Activated B cell treated with CpG ODN at 0.5 μM for 24 hours (primary cell): ENCODE measurements at regions not wholly inside any gene's neighbourhood (a gene's known extent, or its start where the extent isn't known, plus 50 kb on each side); places are given as distances from the start of the nearest gene placed in this dataset.

Experiments
- ATAC-seq: fragments of 200-7000 bp; cut with Tn5 transposase; one replicate; pipeline ENCODE4 v1.10.0; 2021; ENCODE audit warnings: low read depth, mild to moderate bottlenecking, moderate library complexity
- CTCF ChIA-PET: fragments of 350-600 bp; sonication (Branson Sonifier 250); formaldehyde crosslinking; loops from one replicate; lab custom pipeline; 2021; ENCODE audit warnings: antibody characterized with exemption; lab: Charles Lee
- POLR2A ChIA-PET: fragments of 350-600 bp; sonication (Branson Sonifier 250); formaldehyde crosslinking; loops from one replicate; lab custom pipeline; 2021; ENCODE audit warnings: antibody characterized with exemption; lab: Charles Lee
- DNase-seq: peaks from one replicate; pipeline ENCODE4 v3.0.0; 2022
- H3K27ac Mint-ChIP-seq: one replicate; pipeline ENCODE4 v1.8.0; 2020; ENCODE audit warnings: mixed read lengths
- H3K27me3 Mint-ChIP-seq: one replicate; pipeline ENCODE4 v1.8.0; 2021; ENCODE audit warnings: mixed read lengths
- H3K36me3 Mint-ChIP-seq: one replicate; pipeline ENCODE4 v1.8.0; 2021; ENCODE audit warnings: low read depth, mixed read lengths
- H3K4me1 Mint-ChIP-seq: one replicate; pipeline ENCODE4 v1.8.0; 2021; ENCODE audit warnings: mixed read lengths
- H3K4me3 Mint-ChIP-seq: one replicate; pipeline ENCODE4 v1.8.0; 2020; ENCODE audit warnings: mild to moderate bottlenecking, mixed read lengths
- H3K9me3 Mint-ChIP-seq: one replicate; pipeline ENCODE4 v1.8.0; 2020; ENCODE audit warnings: mixed read lengths
- intact Hi-C: fragments of 100-400 bp; cut with micrococcal nuclease; formaldehyde crosslinking; loops from one replicate; pipeline ENCODE4 v1.15.1; 2024
- TF ChIP-seq, protein P1 (sequence below): fragments of 200-600 bp; IDR thresholded peaks from one replicate; pipeline ENCODE4 v1.8.0; 2022; ENCODE audit warnings: antibody characterized with exemption, mild to moderate bottlenecking

- ChIA-PET POLR2A (no interaction called here), CTCF (no interaction called here)
- Mint-ChIP-seq H3K27ac (no peak overlapping the region), H3K4me3 (no peak overlapping the region), H3K36me3 (no peaks in the 10 kb centered on the region), H3K27me3 (peaks cover 4% of the 10 kb centered on the region), H3K4me1 (no peaks in the 10 kb centered on the region), H3K9me3 (no peaks in the 10 kb centered on the region)
- DNase-seq, result no peak
- intact Hi-C loops, result no loop called here
- no peak for ATAC-seq
- TF ChIP-seq, protein P1, sequence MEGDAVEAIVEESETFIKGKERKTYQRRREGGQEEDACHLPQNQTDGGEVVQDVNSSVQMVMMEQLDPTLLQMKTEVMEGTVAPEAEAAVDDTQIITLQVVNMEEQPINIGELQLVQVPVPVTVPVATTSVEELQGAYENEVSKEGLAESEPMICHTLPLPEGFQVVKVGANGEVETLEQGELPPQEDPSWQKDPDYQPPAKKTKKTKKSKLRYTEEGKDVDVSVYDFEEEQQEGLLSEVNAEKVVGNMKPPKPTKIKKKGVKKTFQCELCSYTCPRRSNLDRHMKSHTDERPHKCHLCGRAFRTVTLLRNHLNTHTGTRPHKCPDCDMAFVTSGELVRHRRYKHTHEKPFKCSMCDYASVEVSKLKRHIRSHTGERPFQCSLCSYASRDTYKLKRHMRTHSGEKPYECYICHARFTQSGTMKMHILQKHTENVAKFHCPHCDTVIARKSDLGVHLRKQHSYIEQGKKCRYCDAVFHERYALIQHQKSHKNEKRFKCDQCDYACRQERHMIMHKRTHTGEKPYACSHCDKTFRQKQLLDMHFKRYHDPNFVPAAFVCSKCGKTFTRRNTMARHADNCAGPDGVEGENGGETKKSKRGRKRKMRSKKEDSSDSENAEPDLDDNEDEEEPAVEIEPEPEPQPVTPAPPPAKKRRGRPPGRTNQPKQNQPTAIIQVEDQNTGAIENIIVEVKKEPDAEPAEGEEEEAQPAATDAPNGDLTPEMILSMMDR, result no peak
Observed at GRCh38 chr17:65385071-65385470, 176.4 kb downstream of the AXIN2 start.

DNA sequence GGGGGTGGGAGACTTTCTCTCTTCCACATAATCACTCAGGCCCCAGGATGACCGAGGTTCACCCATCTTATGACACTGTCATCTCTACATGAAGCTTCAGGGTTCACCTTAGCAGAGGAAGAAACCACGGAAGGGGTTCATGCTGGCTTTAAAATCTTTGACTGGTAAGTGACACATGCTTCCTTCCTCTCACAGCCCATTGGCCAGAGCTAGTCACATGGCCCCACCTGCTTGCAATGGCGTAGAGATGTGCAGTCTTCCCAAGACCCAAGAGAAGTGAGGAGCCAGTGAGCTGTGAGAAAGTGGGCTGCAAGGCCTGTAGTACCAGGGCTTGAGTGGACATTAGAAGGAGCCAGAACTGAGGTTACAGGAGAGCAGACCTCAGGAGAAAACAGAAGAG lies 180.3 kb downstream of the AXIN2 start:
- no peak for DNase-seq
- ATAC-seq, result no peak
- peaks cover 2% of the 10 kb centered on the region for H3K27me3 Mint-ChIP-seq
- intact Hi-C loops, result no loop called here
- H3K36me3 Mint-ChIP-seq, result no peaks in the 10 kb centered on the region
- CTCF ChIA-PET, result no interaction called here
- POLR2A ChIA-PET, result no interaction called here
- TF ChIP-seq, protein P1, result no peak
- no peak overlapping the region for H3K27ac Mint-ChIP-seq
- peaks cover 3% of the 10 kb centered on the region for H3K9me3 Mint-ChIP-seq
- H3K4me3 Mint-ChIP-seq, result no peak overlapping the region
- no peaks in the 10 kb centered on the region for H3K4me1 Mint-ChIP-seq

GRCh38 chr17:65374966-65375365 lies 186.5 kb downstream of the AXIN2 start:
- H3K36me3 Mint-ChIP-seq, result no peaks in the 10 kb centered on the region
- H3K4me1 Mint-ChIP-seq, result no peaks in the 10 kb centered on the region
- no peak for ATAC-seq
- TF ChIP-seq, protein P1, result no peak
- ChIA-PET CTCF (no interaction called here), POLR2A (no interaction called here)
- DNase-seq, result no peak
- intact Hi-C loops, result no loop called here
- H3K9me3 Mint-ChIP-seq, result peaks cover 3% of the 10 kb centered on the region
- H3K4me3 Mint-ChIP-seq, result no peak overlapping the region
- H3K27me3 Mint-ChIP-seq, result peaks cover 24% of the 10 kb centered on the region
- no peak overlapping the region for H3K27ac Mint-ChIP-seq

GRCh38 chr17:65371702-65372101 lies 189.7 kb downstream of the AXIN2 start:
- no peak overlapping the region for H3K4me3 Mint-ChIP-seq
- H3K27me3 Mint-ChIP-seq, result peaks cover 25% of the 10 kb centered on the region

GRCh38 chr17:65370669-65371131 lies 190.7 kb downstream of the AXIN2 start:
- Mint-ChIP-seq H3K27me3 (peaks cover 26% of the 10 kb centered on the region), H3K4me3 (no peak overlapping the region), H3K27ac (no peak overlapping the region), H3K36me3 (no peaks in the 10 kb centered on the region), H3K4me1 (no peaks in the 10 kb centered on the region), H3K9me3 (peaks cover 2% of the 10 kb centered on the region)
- ATAC-seq (no peak), DNase-seq (no peak)
- TF ChIP-seq, protein P1, result no peak
- intact Hi-C loops, result no loop called here
- POLR2A ChIA-PET, result no interaction called here
- CTCF ChIA-PET, result no interaction called here

More at GRCh38 chr17:65371702-65372101, 189.7 kb downstream of the AXIN2 start:
- Mint-ChIP-seq H3K36me3 (no peaks in the 10 kb centered on the region), H3K9me3 (peaks cover 2% of the 10 kb centered on the region), H3K27ac (no peak overlapping the region), H3K4me1 (no peaks in the 10 kb centered on the region)
- POLR2A ChIA-PET, result no interaction called here
- ATAC-seq (no peak), DNase-seq (no peak)
- TF ChIP-seq, protein P1, result no peak
- intact Hi-C loops, result no loop called here
- CTCF ChIA-PET, result no interaction called here
